ENCODE measurements at regions not wholly inside any gene's neighbourhood (a gene's known extent, or its start where the extent isn't known, plus 50 kb on each side); places are given as distances from the start of the nearest gene placed in this dataset.

DNA sequence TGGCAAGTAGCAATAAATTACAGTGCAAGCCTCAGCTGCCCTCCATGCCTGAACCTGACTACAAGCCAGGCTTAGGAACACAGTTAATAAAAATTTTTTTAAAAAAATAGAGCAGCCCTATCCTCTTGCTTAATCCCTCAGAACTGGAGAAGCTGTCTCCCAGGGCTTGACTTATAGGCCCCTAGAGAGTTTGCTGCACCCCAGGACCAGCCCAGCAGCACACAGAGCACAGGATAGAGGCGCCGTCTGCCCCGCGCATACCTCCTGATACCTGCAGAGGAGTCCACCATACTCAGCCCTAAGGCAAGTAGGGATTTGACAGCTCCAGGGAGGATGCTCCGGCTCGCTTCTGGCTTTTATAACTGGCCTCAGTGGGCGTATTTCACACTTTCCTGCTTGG lies 548.6 kb upstream of the RAB6C start:
- TF ChIP-seq, protein P1, sequence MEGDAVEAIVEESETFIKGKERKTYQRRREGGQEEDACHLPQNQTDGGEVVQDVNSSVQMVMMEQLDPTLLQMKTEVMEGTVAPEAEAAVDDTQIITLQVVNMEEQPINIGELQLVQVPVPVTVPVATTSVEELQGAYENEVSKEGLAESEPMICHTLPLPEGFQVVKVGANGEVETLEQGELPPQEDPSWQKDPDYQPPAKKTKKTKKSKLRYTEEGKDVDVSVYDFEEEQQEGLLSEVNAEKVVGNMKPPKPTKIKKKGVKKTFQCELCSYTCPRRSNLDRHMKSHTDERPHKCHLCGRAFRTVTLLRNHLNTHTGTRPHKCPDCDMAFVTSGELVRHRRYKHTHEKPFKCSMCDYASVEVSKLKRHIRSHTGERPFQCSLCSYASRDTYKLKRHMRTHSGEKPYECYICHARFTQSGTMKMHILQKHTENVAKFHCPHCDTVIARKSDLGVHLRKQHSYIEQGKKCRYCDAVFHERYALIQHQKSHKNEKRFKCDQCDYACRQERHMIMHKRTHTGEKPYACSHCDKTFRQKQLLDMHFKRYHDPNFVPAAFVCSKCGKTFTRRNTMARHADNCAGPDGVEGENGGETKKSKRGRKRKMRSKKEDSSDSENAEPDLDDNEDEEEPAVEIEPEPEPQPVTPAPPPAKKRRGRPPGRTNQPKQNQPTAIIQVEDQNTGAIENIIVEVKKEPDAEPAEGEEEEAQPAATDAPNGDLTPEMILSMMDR (IDR thresholded peaks at IDR 0.05; ENCODE audit: low read length), result no peak
- TF ChIP-seq EZH2 (optimal IDR thresholded peaks at IDR 0.05; ENCODE audit: low read depth, low read length), result no peak
- no peak for TF ChIP-seq EZH2phosphoT487 (IDR thresholded peaks at IDR 0.05; ENCODE audit: low read length)
